ENCODE measurements at regions not wholly inside any gene's neighbourhood (a gene's known extent, or its start where the extent isn't known, plus 50 kb on each side); places are given as distances from the start of the nearest gene placed in this dataset.

- Histone ChIP-seq H3K36me3 (ENCODE audit: control insufficient read depth, insufficient read depth, low read length) (no peaks in the 10 kb centered on the region), H3K4me2 (ENCODE audit: insufficient read depth, low read length) (no peak overlapping the region), H3K4me3 (no peak overlapping the region), H3K9me3 (replicated peaks; ENCODE audit: control insufficient read depth, insufficient read depth, low read depth, low read length) (no peaks in the 10 kb centered on the region), H3K27me3 (ENCODE audit: control insufficient read depth in 2 of 2, insufficient read depth in 2 of 2, low read length in 2 of 2) (no peaks in the 10 kb centered on the region), H3K27ac (ENCODE audit: extremely low read depth, low read depth, low read length) (no peak overlapping the region), H3K4me1 (replicated peaks in 1 of 2; ENCODE audit: control insufficient read depth in 2 of 2, insufficient read depth in 2 of 2, low read length in 2 of 2) (no peaks in the 10 kb centered on the region), H2AFZ (ENCODE audit: low read depth, low read length) (no peak overlapping the region), H3K9ac (ENCODE audit: insufficient read depth in 1 of 2, low read depth in 2 of 2, low read length in 2 of 2) (no peak overlapping the region), H3K79me2 (ENCODE audit: control insufficient read depth, insufficient read depth, low read length) (no peaks in the 10 kb centered on the region), H3K9me1 (ENCODE audit: control insufficient read depth, insufficient read depth, low read length) (no peaks in the 10 kb centered on the region), H4K20me1 (replicated peaks; ENCODE audit: control insufficient read depth, insufficient read depth, low read length) (no peaks in the 10 kb centered on the region)
- BruUV-seq (replicated peaks): no TSS peak
- intact Hi-C loops (cut with micrococcal nuclease): no loop called here
- POLR2A ChIA-PET: no interaction called here
- CTCF ChIA-PET (ENCODE audit: low intra/inter-chr PET ratio): no interaction called here
- ATAC-seq (no peak), FAIRE-seq (peak; percentile 23), DNase-seq (ENCODE audit: extremely low read depth in 1 of 4, low spot score in 3 of 4) (no peak)
- 0% methylated on average over 1 of the region's 1 CpG for WGBS (ENCODE audit: insufficient coverage, low coverage, missing lambda C conversion rate)
- in situ Hi-C loops (cut with MboI): no loop called here
- no peak for TF ChIP-seq ZNF780A (CRISPR knock-in tag; IDR thresholded peaks at IDR 0.05)
- no peak for TF ChIP-seq OTX1 (CRISPR knock-in tag; IDR thresholded peaks at IDR 0.05)
- no peak for TF ChIP-seq PHB (CRISPR knock-in tag; IDR thresholded peaks at IDR 0.05)
- TF ChIP-seq NR3C1 (CRISPR knock-in tag; IDR thresholded peaks at IDR 0.05): no peak
- no peak for TF ChIP-seq KLF13 (tag; IDR thresholded peaks at IDR 0.05; ENCODE audit: borderline replicate concordance, low read depth)
- TF ChIP-seq TSHZ1 (CRISPR knock-in tag; IDR thresholded peaks at IDR 0.05): no peak
- TF ChIP-seq SMARCE1 (IDR thresholded peaks at IDR 0.05): no peak
- no peak for TF ChIP-seq CC2D1A (IDR thresholded peaks at IDR 0.05)
- TF ChIP-seq, protein P1, sequence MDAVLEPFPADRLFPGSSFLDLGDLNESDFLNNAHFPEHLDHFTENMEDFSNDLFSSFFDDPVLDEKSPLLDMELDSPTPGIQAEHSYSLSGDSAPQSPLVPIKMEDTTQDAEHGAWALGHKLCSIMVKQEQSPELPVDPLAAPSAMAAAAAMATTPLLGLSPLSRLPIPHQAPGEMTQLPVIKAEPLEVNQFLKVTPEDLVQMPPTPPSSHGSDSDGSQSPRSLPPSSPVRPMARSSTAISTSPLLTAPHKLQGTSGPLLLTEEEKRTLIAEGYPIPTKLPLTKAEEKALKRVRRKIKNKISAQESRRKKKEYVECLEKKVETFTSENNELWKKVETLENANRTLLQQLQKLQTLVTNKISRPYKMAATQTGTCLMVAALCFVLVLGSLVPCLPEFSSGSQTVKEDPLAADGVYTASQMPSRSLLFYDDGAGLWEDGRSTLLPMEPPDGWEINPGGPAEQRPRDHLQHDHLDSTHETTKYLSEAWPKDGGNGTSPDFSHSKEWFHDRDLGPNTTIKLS (IDR thresholded peaks at IDR 0.05; ENCODE audit: borderline replicate concordance, low read depth): no peak
- no peak for TF ChIP-seq PTBP1 (IDR thresholded peaks at IDR 0.05; ENCODE audit: low read depth, low read length)
- TF ChIP-seq ATF6 (CRISPR knock-in tag; IDR thresholded peaks at IDR 0.05): no peak
- no peak for TF ChIP-seq POLR2G (IDR thresholded peaks at IDR 0.05; ENCODE audit: low read depth, low read length)
- no peak for TF ChIP-seq TBP (optimal IDR thresholded peaks at IDR 0.05; ENCODE audit: low read depth, low read length)
- TF ChIP-seq, protein P2, sequence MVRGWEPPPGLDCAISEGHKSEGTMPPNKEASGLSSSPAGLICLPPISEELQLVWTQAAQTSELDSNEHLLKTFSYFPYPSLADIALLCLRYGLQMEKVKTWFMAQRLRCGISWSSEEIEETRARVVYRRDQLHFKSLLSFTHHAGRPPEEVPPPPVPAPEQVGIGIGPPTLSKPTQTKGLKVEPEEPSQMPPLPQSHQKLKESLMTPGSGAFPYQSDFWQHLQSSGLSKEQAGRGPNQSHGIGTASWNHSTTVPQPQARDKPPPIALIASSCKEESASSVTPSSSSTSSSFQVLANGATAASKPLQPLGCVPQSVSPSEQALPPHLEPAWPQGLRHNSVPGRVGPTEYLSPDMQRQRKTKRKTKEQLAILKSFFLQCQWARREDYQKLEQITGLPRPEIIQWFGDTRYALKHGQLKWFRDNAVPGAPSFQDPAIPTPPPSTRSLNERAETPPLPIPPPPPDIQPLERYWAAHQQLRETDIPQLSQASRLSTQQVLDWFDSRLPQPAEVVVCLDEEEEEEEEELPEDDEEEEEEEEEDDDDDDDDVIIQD (CRISPR knock-in tag; IDR thresholded peaks at IDR 0.05): no peak
- TF ChIP-seq FIP1L1 (IDR thresholded peaks at IDR 0.05; ENCODE audit: low read depth, low read length, poor library complexity, severe bottlenecking): no peak
These were observed 606.6 kb downstream of the TBL1XR1 start for GRCh38 chr3:176590722-176591121.

Measured in K562 (cell line).